GM12873 (cell line): ENCODE measurements at regions not wholly inside any gene's neighbourhood (a gene's known extent, or its start where the extent isn't known, plus 50 kb on each side); places are given as distances from the start of the nearest gene placed in this dataset.

Experiments
- TF ChIP-seq, protein P1 (sequence below): IDR thresholded peaks from 2 replicates; pipeline ENCODE4 v1.5.1; 2012; ENCODE audit warnings: low read depth, mild to moderate bottlenecking, moderate library complexity, low read length, control low read depth; ENCODE audit not compliant: insufficient read depth; ENCODE audit errors: missing control alignments

DNA sequence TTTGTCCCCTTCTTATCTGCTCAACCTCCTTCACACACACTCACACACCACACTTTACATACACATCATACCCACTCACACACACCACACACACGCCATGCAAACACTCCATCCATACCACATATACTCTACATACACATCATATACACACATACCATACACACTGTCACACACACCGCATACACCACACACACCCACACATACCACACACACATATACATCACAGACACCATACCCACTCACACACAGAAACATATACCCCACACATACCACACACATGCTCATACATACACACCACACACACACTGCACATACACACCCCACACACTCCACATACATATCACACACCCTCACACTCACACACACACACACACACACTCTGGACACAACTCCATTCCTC, 54.3 kb upstream of the ACP3 start:
- TF ChIP-seq, protein P1, sequence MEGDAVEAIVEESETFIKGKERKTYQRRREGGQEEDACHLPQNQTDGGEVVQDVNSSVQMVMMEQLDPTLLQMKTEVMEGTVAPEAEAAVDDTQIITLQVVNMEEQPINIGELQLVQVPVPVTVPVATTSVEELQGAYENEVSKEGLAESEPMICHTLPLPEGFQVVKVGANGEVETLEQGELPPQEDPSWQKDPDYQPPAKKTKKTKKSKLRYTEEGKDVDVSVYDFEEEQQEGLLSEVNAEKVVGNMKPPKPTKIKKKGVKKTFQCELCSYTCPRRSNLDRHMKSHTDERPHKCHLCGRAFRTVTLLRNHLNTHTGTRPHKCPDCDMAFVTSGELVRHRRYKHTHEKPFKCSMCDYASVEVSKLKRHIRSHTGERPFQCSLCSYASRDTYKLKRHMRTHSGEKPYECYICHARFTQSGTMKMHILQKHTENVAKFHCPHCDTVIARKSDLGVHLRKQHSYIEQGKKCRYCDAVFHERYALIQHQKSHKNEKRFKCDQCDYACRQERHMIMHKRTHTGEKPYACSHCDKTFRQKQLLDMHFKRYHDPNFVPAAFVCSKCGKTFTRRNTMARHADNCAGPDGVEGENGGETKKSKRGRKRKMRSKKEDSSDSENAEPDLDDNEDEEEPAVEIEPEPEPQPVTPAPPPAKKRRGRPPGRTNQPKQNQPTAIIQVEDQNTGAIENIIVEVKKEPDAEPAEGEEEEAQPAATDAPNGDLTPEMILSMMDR = no peak

DNA sequence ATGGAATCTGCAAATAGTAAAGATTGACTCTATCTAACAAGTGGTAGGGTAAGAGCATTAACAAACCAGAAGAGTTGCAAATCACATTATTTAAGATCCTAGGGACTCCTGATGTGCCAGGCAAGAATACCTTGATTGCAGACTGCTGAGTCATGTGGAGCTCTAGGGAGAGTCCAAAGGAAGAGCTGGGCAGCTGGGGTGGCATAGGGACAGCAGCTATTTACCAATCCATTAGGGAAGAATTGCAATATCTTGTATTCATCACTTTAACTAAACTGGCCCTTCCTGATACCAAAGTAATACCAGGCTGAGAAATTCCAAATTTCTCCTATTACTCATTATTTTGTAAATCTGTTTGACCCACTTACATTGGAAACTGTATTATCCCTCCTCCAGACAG, 52.2 kb upstream of the ACP3 start:
- TF ChIP-seq, protein P1 = no peak

GRCh38 chr3:132265488-132265887, 51.7 kb upstream of the ACP3 start:
- TF ChIP-seq, protein P1 = no peak

- TF ChIP-seq, protein P1 = no peak
These were observed 49.7 kb upstream of the ACP3 start for GRCh38 chr3:132267391-132267993.
